ENCODE measurements at regions not wholly inside any gene's neighbourhood (a gene's known extent, or its start where the extent isn't known, plus 50 kb on each side); places are given as distances from the start of the nearest gene placed in this dataset.

- no peaks in the 10 kb centered on the region for H3K4me1 Mint-ChIP-seq (ENCODE audit: low read depth)
- POLR2A ChIA-PET, result no interaction called here
- H3K36me3 Mint-ChIP-seq (ENCODE audit: low read depth), result no peaks in the 10 kb centered on the region
- ATAC-seq, result no peak
- CTCF ChIA-PET, result no interaction called here
- peaks cover 19% of the 10 kb centered on the region for H3K9me3 Mint-ChIP-seq (ENCODE audit: insufficient read depth)
- no peak overlapping the region for H3K4me3 Mint-ChIP-seq
- H3K27ac Mint-ChIP-seq, result no peak overlapping the region
- H3K27me3 Mint-ChIP-seq (ENCODE audit: low read depth), result no peaks in the 10 kb centered on the region
- DNase-seq, result no peak
Observed at GRCh38 chr12:73161970-73162369, 889.8 kb downstream of the TRHDE start.

- Mint-ChIP-seq H3K27ac (no peak overlapping the region), H3K36me3 (ENCODE audit: low read depth) (no peaks in the 10 kb centered on the region), H3K4me1 (ENCODE audit: low read depth) (no peaks in the 10 kb centered on the region), H3K9me3 (ENCODE audit: insufficient read depth) (peaks cover 8% of the 10 kb centered on the region), H3K27me3 (ENCODE audit: low read depth) (no peaks in the 10 kb centered on the region), H3K4me3 (no peak overlapping the region)
- ChIA-PET CTCF (no interaction called here), POLR2A (no interaction called here)
- ATAC-seq (no peak), DNase-seq (no peak)
Observed at GRCh38 chr12:73180734-73181133, 908.6 kb downstream of the TRHDE start.

GRCh38 chr12:73181244-73181643, 909.1 kb downstream of the TRHDE start:
- H3K4me3 Mint-ChIP-seq, result no peak overlapping the region
- DNase-seq, result no peak
- ChIA-PET CTCF (no interaction called here), POLR2A (no interaction called here)
- no peaks in the 10 kb centered on the region for H3K4me1 Mint-ChIP-seq (ENCODE audit: low read depth)
- ATAC-seq, result no peak
- peaks cover 8% of the 10 kb centered on the region for H3K9me3 Mint-ChIP-seq (ENCODE audit: insufficient read depth)
- H3K27me3 Mint-ChIP-seq (ENCODE audit: low read depth), result no peaks in the 10 kb centered on the region
- H3K36me3 Mint-ChIP-seq (ENCODE audit: low read depth), result no peaks in the 10 kb centered on the region
- H3K27ac Mint-ChIP-seq, result no peak overlapping the region

- no peaks in the 10 kb centered on the region for H3K36me3 Mint-ChIP-seq (ENCODE audit: low read depth)
- no peak for DNase-seq
Observed at GRCh38 chr12:73185403-73185802, 913.2 kb downstream of the TRHDE start.

GRCh38 chr12:73186272-73186671, 914.1 kb downstream of the TRHDE start:
- peaks cover 5% of the 10 kb centered on the region for H3K9me3 Mint-ChIP-seq (ENCODE audit: insufficient read depth)
- ChIA-PET CTCF (no interaction called here), POLR2A (no interaction called here)
- H3K4me3 Mint-ChIP-seq, result no peak overlapping the region
- ATAC-seq (no peak), DNase-seq (no peak)
- no peaks in the 10 kb centered on the region for H3K4me1 Mint-ChIP-seq (ENCODE audit: low read depth)
- H3K36me3 Mint-ChIP-seq (ENCODE audit: low read depth), result no peaks in the 10 kb centered on the region
- no peaks in the 10 kb centered on the region for H3K27me3 Mint-ChIP-seq (ENCODE audit: low read depth)
- no peak overlapping the region for H3K27ac Mint-ChIP-seq

More at GRCh38 chr12:73185403-73185802, 913.2 kb downstream of the TRHDE start:
- peaks cover 5% of the 10 kb centered on the region for H3K9me3 Mint-ChIP-seq (ENCODE audit: insufficient read depth)
- no peak overlapping the region for H3K27ac Mint-ChIP-seq
- H3K4me1 Mint-ChIP-seq (ENCODE audit: low read depth), result no peaks in the 10 kb centered on the region
- no peaks in the 10 kb centered on the region for H3K27me3 Mint-ChIP-seq (ENCODE audit: low read depth)
- no peak overlapping the region for H3K4me3 Mint-ChIP-seq
- CTCF ChIA-PET, result no interaction called here
- no peak for ATAC-seq
- POLR2A ChIA-PET, result no interaction called here

- DNase-seq, result no peak
- ChIA-PET POLR2A (no interaction called here), CTCF (no interaction called here)
- Mint-ChIP-seq H3K4me3 (no peak overlapping the region), H3K36me3 (ENCODE audit: low read depth) (no peaks in the 10 kb centered on the region), H3K27me3 (ENCODE audit: low read depth) (no peaks in the 10 kb centered on the region), H3K27ac (no peak overlapping the region), H3K4me1 (ENCODE audit: low read depth) (no peaks in the 10 kb centered on the region), H3K9me3 (ENCODE audit: insufficient read depth) (peaks cover 5% of the 10 kb centered on the region)
- no peak for ATAC-seq
Observed at GRCh38 chr12:73187765-73188164, 915.6 kb downstream of the TRHDE start.

GRCh38 chr12:73210548-73211204, 938.5 kb downstream of the TRHDE start:
- POLR2A ChIA-PET, result no interaction called here
- H3K27ac Mint-ChIP-seq, result no peak overlapping the region
- no peaks in the 10 kb centered on the region for H3K4me1 Mint-ChIP-seq (ENCODE audit: low read depth)
- H3K36me3 Mint-ChIP-seq (ENCODE audit: low read depth), result no peaks in the 10 kb centered on the region
- H3K4me3 Mint-ChIP-seq, result no peak overlapping the region
- peaks cover 5% of the 10 kb centered on the region for H3K9me3 Mint-ChIP-seq (ENCODE audit: insufficient read depth)
- DNase-seq, result no peak
- no peaks in the 10 kb centered on the region for H3K27me3 Mint-ChIP-seq (ENCODE audit: low read depth)
- ATAC-seq, result no peak
- CTCF ChIA-PET, result no interaction called here

GRCh38 chr12:73220951-73221350, 948.8 kb downstream of the TRHDE start:
- Mint-ChIP-seq H3K9me3 (ENCODE audit: insufficient read depth) (peaks cover 13% of the 10 kb centered on the region), H3K4me1 (ENCODE audit: low read depth) (no peaks in the 10 kb centered on the region), H3K4me3 (no peak overlapping the region), H3K27me3 (ENCODE audit: low read depth) (no peaks in the 10 kb centered on the region), H3K27ac (no peak overlapping the region), H3K36me3 (ENCODE audit: low read depth) (no peaks in the 10 kb centered on the region)
- POLR2A ChIA-PET, result no interaction called here
- DNase-seq, result no peak
- no peak for ATAC-seq
- CTCF ChIA-PET, result no interaction called here

- Mint-ChIP-seq H3K4me1 (ENCODE audit: low read depth) (no peaks in the 10 kb centered on the region), H3K36me3 (ENCODE audit: low read depth) (no peaks in the 10 kb centered on the region), H3K27me3 (ENCODE audit: low read depth) (no peaks in the 10 kb centered on the region), H3K9me3 (ENCODE audit: insufficient read depth) (peaks cover 13% of the 10 kb centered on the region), H3K27ac (no peak overlapping the region), H3K4me3 (no peak overlapping the region)
- CTCF ChIA-PET, result no interaction called here
- POLR2A ChIA-PET, result no interaction called here
- no peak for DNase-seq
- no peak for ATAC-seq
Observed at GRCh38 chr12:73221398-73221797, 949.2 kb downstream of the TRHDE start.

- Mint-ChIP-seq H3K4me1 (ENCODE audit: low read depth) (no peaks in the 10 kb centered on the region), H3K27ac (no peak overlapping the region), H3K4me3 (no peak overlapping the region), H3K27me3 (ENCODE audit: low read depth) (no peaks in the 10 kb centered on the region), H3K36me3 (ENCODE audit: low read depth) (no peaks in the 10 kb centered on the region), H3K9me3 (ENCODE audit: insufficient read depth) (peaks cover 13% of the 10 kb centered on the region)
- ChIA-PET POLR2A (no interaction called here), CTCF (no interaction called here)
- DNase-seq (no peak), ATAC-seq (no peak)
Observed at GRCh38 chr12:73221836-73222235, 949.7 kb downstream of the TRHDE start.

- Mint-ChIP-seq H3K27ac (no peak overlapping the region), H3K4me3 (no peak overlapping the region), H3K27me3 (ENCODE audit: low read depth) (no peaks in the 10 kb centered on the region), H3K9me3 (ENCODE audit: insufficient read depth) (peaks cover 3% of the 10 kb centered on the region), H3K4me1 (ENCODE audit: low read depth) (no peaks in the 10 kb centered on the region), H3K36me3 (ENCODE audit: low read depth) (no peaks in the 10 kb centered on the region)
- no peak for DNase-seq
- POLR2A ChIA-PET, result no interaction called here
- no peak for ATAC-seq
- CTCF ChIA-PET, result no interaction called here
Observed at GRCh38 chr12:73225371-73225937, 953.3 kb downstream of the TRHDE start.

GRCh38 chr12:73225941-73226340, 953.8 kb downstream of the TRHDE start:
- H3K27ac Mint-ChIP-seq, result no peak overlapping the region
- ATAC-seq (no peak), DNase-seq (no peak)
- no peaks in the 10 kb centered on the region for H3K4me1 Mint-ChIP-seq (ENCODE audit: low read depth)
- CTCF ChIA-PET, result no interaction called here
- peaks cover 3% of the 10 kb centered on the region for H3K9me3 Mint-ChIP-seq (ENCODE audit: insufficient read depth)
- no peaks in the 10 kb centered on the region for H3K36me3 Mint-ChIP-seq (ENCODE audit: low read depth)
- POLR2A ChIA-PET, result no interaction called here
- H3K4me3 Mint-ChIP-seq, result no peak overlapping the region
- no peaks in the 10 kb centered on the region for H3K27me3 Mint-ChIP-seq (ENCODE audit: low read depth)

- Mint-ChIP-seq H3K4me1 (ENCODE audit: low read depth) (no peaks in the 10 kb centered on the region), H3K36me3 (ENCODE audit: low read depth) (no peaks in the 10 kb centered on the region), H3K9me3 (ENCODE audit: insufficient read depth) (peaks cover 3% of the 10 kb centered on the region), H3K27ac (no peak overlapping the region), H3K27me3 (ENCODE audit: low read depth) (no peaks in the 10 kb centered on the region), H3K4me3 (no peak overlapping the region)
- DNase-seq, result no peak
- POLR2A ChIA-PET, result no interaction called here
- CTCF ChIA-PET, result no interaction called here
- ATAC-seq, result no peak
Observed at GRCh38 chr12:73226593-73226992, 954.4 kb downstream of the TRHDE start.

Data from activated CD8-positive, alpha-beta T cell treated with anti-CD3 and anti-CD28 coated beads, Interleukin-2, amount 10 ng/mL, durations not matched to agents 7 days and 5 days (primary cell).